HepG2 (cell line): ENCODE measurements at regions not wholly inside any gene's neighbourhood (a gene's known extent, or its start where the extent isn't known, plus 50 kb on each side); places are given as distances from the start of the nearest gene placed in this dataset.

Experiments
- ATAC-seq: fragments of 200-7000 bp; cut with Tn5 transposase; 3 replicates; pipeline ENCODE4 v1.9.1; 2020; ENCODE audit warnings: mild to moderate bottlenecking, moderate library complexity
- BruUV-seq: library from RNA; stranded (reverse); fragments of 400-500 nt; replicated peaks from 2 replicates; lab custom pipeline; 2021; lab: Mats Ljungman, UMichigan
- CTCF ChIA-PET: fragments of 300-600 bp; formaldehyde crosslinking; extraction: SDS; loops from one replicate; lab custom pipeline; 2021; ENCODE audit warnings: low total read pairs, inconsistent platforms, low intra/inter-chr PET ratio; lab: Yijun Ruan, JAX
- POLR2A ChIA-PET: fragments of 350-600 bp; sonication (Branson Sonifier 250); formaldehyde crosslinking; loops from one replicate; lab custom pipeline; 2020; ENCODE audit warnings: antibody characterized with exemption, inconsistent platforms; lab: Yijun Ruan, JAX
- DNase-seq: peaks from one replicate; pipeline ENCODE4 v3.0.0-alpha.2; 2015; ENCODE audit warnings: low spot score
- FAIRE-seq: peaks from 3 replicates; lab custom pipeline; 2011; peaks lifted over from hg19 to GRCh38; lab: Jason Lieb, UNC
- H2AFZ ChIP-seq: one replicate; pipeline ENCODE4 v1.6.1; 2011; ENCODE audit warnings: low read length, inconsistent platforms
- H3K27ac ChIP-seq: fragments of 300-600 bp; 3 replicates; pipeline ENCODE4 v1.8.0; 2011; ENCODE audit warnings: mixed run types, mild to moderate bottlenecking, mixed read lengths, low read length, inconsistent platforms; ENCODE audit not compliant: insufficient read depth; ENCODE audit errors: extremely low read length
- H3K27me3 ChIP-seq, 2 experiments: fragments of 200-600 bp in 1 of 2; 2 replicates in 1 of 2; 3 replicates in 1 of 2; pipeline versions ENCODE4 v1.6.0 to v1.8.0; 2011; ENCODE audit warnings: low read length in 2 of 2, mild to moderate bottlenecking in 2 of 2, moderate library complexity in 2 of 2, inconsistent platforms in 1 of 2; ENCODE audit not compliant: insufficient read depth in 2 of 2, control insufficient read depth in 1 of 2
- H3K36me3 ChIP-seq, 2 experiments: fragments of 200-600 bp in 1 of 2; replicated peaks in 1 of 2; 2 replicates in 1 of 2; 3 replicates in 1 of 2; pipeline versions ENCODE4 v1.5.1 to v1.8.0; 2011; ENCODE audit warnings: low read length in 2 of 2, inconsistent platforms in 1 of 2; ENCODE audit not compliant: insufficient read depth in 2 of 2, control insufficient read depth in 1 of 2
- H3K4me1 ChIP-seq: 2 replicates; pipeline ENCODE4 v1.5.1; 2012; ENCODE audit warnings: low read length, inconsistent platforms; ENCODE audit not compliant: insufficient read depth
- H3K4me2 ChIP-seq: 2 replicates; pipeline ENCODE4 v1.6.0; 2011; ENCODE audit warnings: low read depth, low read length, inconsistent platforms
- H3K4me3 ChIP-seq, 3 experiments: fragments of 200-600 bp in 1 of 3; sonication (generic), shearing (Covaris generic) in 1 of 3; replicated peaks in 1 of 3; 2 replicates each; pipeline ENCODE4 v1.5.1; 2011 to 2016; ENCODE audit warnings: low read length in 3 of 3, inconsistent platforms in 2 of 3, low read depth in 2 of 3, mild to moderate bottlenecking in 2 of 3, control low read depth in 1 of 3, mixed read lengths in 1 of 3; ENCODE audit not compliant: insufficient read depth in 1 of 3
- H3K79me2 ChIP-seq: one replicate; pipeline ENCODE4 v1.6.1; 2011; ENCODE audit warnings: low read length, inconsistent platforms; ENCODE audit not compliant: insufficient read depth
- H3K9ac ChIP-seq: 2 replicates; pipeline ENCODE4 v1.6.0; 2011; ENCODE audit warnings: mild to moderate bottlenecking, low read depth, low read length, inconsistent platforms; ENCODE audit not compliant: insufficient read depth
- H3K9me3 ChIP-seq: 2 replicates; pipeline ENCODE4 v1.5.1; 2012; ENCODE audit warnings: mild to moderate bottlenecking, low read length
- H4K20me1 ChIP-seq: 2 replicates; pipeline ENCODE4 v1.6.0; 2011; ENCODE audit warnings: inconsistent platforms, mild to moderate bottlenecking, low read length, moderate library complexity; ENCODE audit not compliant: insufficient read depth
- ARID4A ChIP-seq: sonication (generic); formaldehyde crosslinking; IDR thresholded peaks from 2 replicates; pipeline ENCODE4 v1.5.0; 2020; ENCODE audit warnings: mild to moderate bottlenecking, missing genetic modification reagents, borderline replicate concordance
- CCAR2 ChIP-seq: fragments of 200-400 bp; formaldehyde crosslinking; optimal IDR thresholded peaks from 2 replicates; pipeline ENCODE3; 2018; ENCODE audit warnings: low read depth, mild to moderate bottlenecking, low read length, moderate library complexity
- HNRNPK ChIP-seq: fragments of 200-400 bp; formaldehyde crosslinking; IDR thresholded peaks from 2 replicates; pipeline ENCODE4 v1.6.1; 2018; ENCODE audit warnings: low read length, low read depth, moderate library complexity, mild to moderate bottlenecking; ENCODE audit not compliant: poor library complexity, severe bottlenecking
- HNRNPUL1 ChIP-seq: fragments of 200-400 bp; formaldehyde crosslinking; IDR thresholded peaks from 2 replicates; pipeline ENCODE4 v1.6.1; 2017; ENCODE audit warnings: low read depth, mild to moderate bottlenecking, low read length, moderate library complexity
- KDM1A ChIP-seq: IDR thresholded peaks from 2 replicates; pipeline ENCODE4 v1.6.1; 2016; ENCODE audit warnings: missing compliant biosample characterization
- KLF13 ChIP-seq: sonication (generic); formaldehyde crosslinking; IDR thresholded peaks from 2 replicates; pipeline ENCODE4 v1.4.0; 2020; ENCODE audit warnings: mild to moderate bottlenecking, missing genetic modification reagents
- LRRFIP1 ChIP-seq: sonication (generic); formaldehyde crosslinking; conservative IDR thresholded peaks from 2 replicates; pipeline ENCODE4 v1.4.0; 2020; ENCODE audit warnings: missing genetic modification reagents
- PCBP2 ChIP-seq: fragments of 200-400 bp; formaldehyde crosslinking; optimal IDR thresholded peaks from 2 replicates; pipeline ENCODE3; 2018; ENCODE audit warnings: low read length, low read depth; ENCODE audit not compliant: poor library complexity, severe bottlenecking
- POLR2AphosphoS2 ChIP-seq: IDR thresholded peaks from 2 replicates; pipeline ENCODE4 v1.6.1; 2011; ENCODE audit warnings: low read depth, low read length, improper control_type of control experiment
- SALL2 ChIP-seq: sonication (generic); formaldehyde crosslinking; IDR thresholded peaks from 2 replicates; pipeline ENCODE4 v1.8.1; 2023; ENCODE audit warnings: mild to moderate bottlenecking, missing genetic modification reagents, inconsistent platforms
- ZBTB7B ChIP-seq: sonication (generic); formaldehyde crosslinking; IDR thresholded peaks from 2 replicates; pipeline ENCODE4 v1.4.0; 2020; ENCODE audit warnings: missing genetic modification reagents
- ZC3H4 ChIP-seq: sonication (generic); formaldehyde crosslinking; IDR thresholded peaks from 2 replicates; pipeline ENCODE4 v1.4.0; 2020; ENCODE audit warnings: missing genetic modification reagents, borderline replicate concordance
- ZNF235 ChIP-seq: sonication (generic); formaldehyde crosslinking; IDR thresholded peaks from 2 replicates; pipeline ENCODE4 v1.8.1; 2023; ENCODE audit warnings: mild to moderate bottlenecking, missing genetic modification reagents, borderline replicate concordance
- ZNF329 ChIP-seq: sonication (generic); formaldehyde crosslinking; IDR thresholded peaks from 2 replicates; pipeline ENCODE4 v1.9.0; 2021; ENCODE audit warnings: low read depth, mild to moderate bottlenecking, missing genetic modification reagents
- ZNF564 ChIP-seq: sonication (generic); formaldehyde crosslinking; IDR thresholded peaks from 2 replicates; pipeline ENCODE4 v1.8.1; 2023; ENCODE audit warnings: mild to moderate bottlenecking, missing genetic modification reagents
- ZNF703 ChIP-seq: sonication (generic); formaldehyde crosslinking; IDR thresholded peaks from 2 replicates; pipeline ENCODE4 v1.5.1; 2020; ENCODE audit warnings: missing genetic modification reagents, mild to moderate bottlenecking, moderate library complexity, borderline replicate concordance
- ZNF747 ChIP-seq: sonication (generic); formaldehyde crosslinking; IDR thresholded peaks from 2 replicates; pipeline ENCODE4 v1.8.1; 2023; ENCODE audit warnings: missing genetic modification reagents, mild to moderate bottlenecking, borderline replicate concordance
- ZNF790 ChIP-seq: sonication (generic); formaldehyde crosslinking; IDR thresholded peaks from 2 replicates; pipeline ENCODE4 v1.8.0; 2022; ENCODE audit warnings: missing genetic modification reagents, mild to moderate bottlenecking, borderline replicate concordance
- WGBS: methylation state at CpG from one replicate; pipeline ENCODE4 v1.1.6; 2017; ENCODE audit warnings: low lambda C conversion rate; 5-methylcytosine and 5-hydroxymethylcytosine counted together
- in situ Hi-C: cut with HindIII; loops from 2 replicates; pipeline ENCODE4 v1.10.0; 2017; ENCODE audit warnings: low pct_unique_long_range_greater_than_20kb; ENCODE audit not compliant: extremely low pct_ligation_motif_present
- intact Hi-C: fragments of 100-400 bp; cut with micrococcal nuclease; formaldehyde crosslinking; loops from one replicate; pipeline ENCODE4 v1.10.0; 2022; ENCODE audit not compliant: unreplicated experiment

GRCh38 chr4:10949039-10949733 is 264.6 kb upstream of the CLNK start (continued):
- TF ChIP-seq ZBTB7B (CRISPR knock-in tag): no peak
- no peak for TF ChIP-seq ZNF329
- no peak for TF ChIP-seq ARID4A (CRISPR knock-in tag)
- no peak for TF ChIP-seq ZNF747 (CRISPR knock-in tag)

- Histone ChIP-seq H3K9me3 (peaks cover 56% of the 10 kb centered on the region), H3K36me3 (no peaks in the 10 kb centered on the region), H3K27me3 (no peaks in the 10 kb centered on the region), H3K4me1 (no peaks in the 10 kb centered on the region), H3K27ac (no peak overlapping the region), H2AFZ (no peak overlapping the region), H3K4me2 (no peak overlapping the region), H3K4me3 (no peak overlapping the region), H3K79me2 (no peaks in the 10 kb centered on the region), H3K9ac (no peak overlapping the region), H4K20me1 (no peaks in the 10 kb centered on the region)
- DNase-seq: no peak
- ATAC-seq: no peak
- WGBS: 0% methylated on average over 4 of the region's 4 CpGs
- CTCF ChIA-PET: no interaction called here
- in situ Hi-C loops (no loop called here), intact Hi-C loops (no loop called here)
- FAIRE-seq: no peak
- BruUV-seq: no TSS peak
- POLR2A ChIA-PET: no interaction called here
- TF ChIP-seq SALL2 (CRISPR knock-in tag): no peak
- no peak for TF ChIP-seq ZNF235 (CRISPR knock-in tag)
- no peak for TF ChIP-seq CCAR2
- TF ChIP-seq KLF13 (CRISPR knock-in tag): no peak
- no peak for TF ChIP-seq ZNF564
- no peak for TF ChIP-seq POLR2AphosphoS2
- TF ChIP-seq ZNF703 (CRISPR knock-in tag): no peak
- no peak for TF ChIP-seq ZNF790 (CRISPR knock-in tag)
- no peak for TF ChIP-seq HNRNPUL1
- no peak for TF ChIP-seq LRRFIP1 (CRISPR knock-in tag)
- no peak for TF ChIP-seq ZC3H4 (CRISPR knock-in tag)
- TF ChIP-seq PCBP2: no peak
- TF ChIP-seq HNRNPK: no peak
- no peak for TF ChIP-seq KDM1A (CRISPR knock-in tag)
Observed at GRCh38 chr4:10947898-10948297, 263.3 kb upstream of the CLNK start.
